GM19023 (cell line): ENCODE measurements at regions not wholly inside any gene's neighbourhood (a gene's known extent, or its start where the extent isn't known, plus 50 kb on each side); places are given as distances from the start of the nearest gene placed in this dataset.

ENCODE experiments used
- ATAC-seq: cut with Tn5 transposase; IDR thresholded peaks from one replicate; pipeline ENCODE4 v1.9.1; 2021; ENCODE audit warnings: mild to moderate bottlenecking, moderate library complexity; ENCODE audit not compliant: unreplicated experiment

DNA sequence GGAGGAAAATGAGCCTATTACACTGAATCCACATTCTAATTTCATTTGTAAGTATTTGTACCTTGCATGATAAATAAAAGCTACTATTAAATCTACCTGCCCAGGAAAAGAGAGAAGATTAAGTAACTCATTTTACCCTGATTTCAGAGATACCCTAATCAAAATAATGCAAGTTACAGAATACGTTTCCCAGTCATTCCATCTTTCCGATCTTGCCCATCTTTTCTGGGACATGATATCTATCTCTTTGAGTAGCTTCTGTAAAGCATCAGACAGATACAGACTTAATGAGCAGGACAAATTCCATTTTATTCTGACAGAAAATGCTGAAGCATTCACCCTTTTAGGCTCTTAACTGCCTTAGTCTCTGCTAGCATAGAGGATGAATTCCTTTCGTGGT is 56.6 kb downstream of the SPRY2 start:
- ATAC-seq = no peak

GRCh38 chr13:80278706-80279105 is 62.2 kb downstream of the SPRY2 start:
- no peak for ATAC-seq

DNA sequence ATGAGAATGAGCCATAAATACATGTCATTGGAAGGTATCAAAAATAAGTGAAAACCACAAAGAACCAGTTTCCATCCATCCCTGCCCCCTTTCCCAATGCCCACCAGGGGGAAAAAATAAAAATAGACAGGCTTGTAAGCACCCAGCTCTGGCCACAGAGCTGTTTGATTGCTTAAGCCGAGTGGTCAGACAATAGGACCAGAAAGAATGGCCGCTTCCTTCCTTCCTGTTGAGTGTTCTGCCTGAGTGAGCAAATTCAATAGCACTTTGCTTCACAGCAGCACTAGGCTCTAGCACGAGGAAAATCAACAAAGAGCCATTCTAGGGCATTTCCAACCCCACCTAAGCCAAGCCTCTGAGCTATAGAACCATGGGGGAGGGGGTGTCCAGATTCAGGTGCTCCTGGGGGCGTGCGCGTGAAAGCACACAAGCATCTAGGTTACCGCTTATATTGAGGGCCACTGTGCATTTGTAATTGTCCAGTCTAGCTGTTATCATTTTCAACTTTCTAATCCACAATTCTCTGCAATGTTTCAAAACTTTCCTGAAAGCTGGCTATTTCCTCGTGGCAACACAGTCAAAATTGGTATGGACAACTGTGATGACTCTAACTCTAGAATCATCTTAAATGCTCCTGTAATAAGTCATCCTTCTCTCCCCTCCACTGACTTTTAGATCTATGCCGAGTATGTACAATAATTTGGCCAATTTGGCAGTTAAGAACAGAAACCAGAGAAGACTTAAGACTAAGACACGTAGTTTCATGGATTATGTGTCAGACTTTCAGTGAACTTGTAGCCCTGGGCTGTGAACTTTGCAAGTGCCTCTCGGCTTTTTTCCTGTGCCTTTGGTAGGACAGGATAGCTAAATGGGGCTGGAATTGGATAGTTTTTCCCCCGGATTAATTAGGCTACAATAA is 64.3 kb downstream of the SPRY2 start:
- no peak for ATAC-seq

DNA sequence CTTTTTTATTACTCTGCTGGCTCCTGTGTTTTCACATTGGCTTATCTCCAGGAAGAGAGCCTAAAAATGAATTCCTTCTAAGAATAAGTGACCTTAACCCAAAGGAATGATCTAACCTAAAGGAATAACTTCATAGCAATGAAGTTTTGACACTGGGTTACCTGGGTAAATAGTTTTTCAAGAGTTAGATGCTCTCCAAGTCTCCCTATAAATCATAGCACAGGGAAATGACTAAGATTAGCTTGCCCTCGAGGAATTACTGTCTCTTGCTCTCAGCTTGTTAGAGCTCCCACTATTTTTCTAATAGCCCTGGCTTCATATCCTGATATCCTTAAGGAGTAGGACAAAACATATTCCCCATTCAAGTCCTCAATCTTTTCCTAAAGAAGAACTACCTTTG is 66.3 kb downstream of the SPRY2 start:
- ATAC-seq = no peak

DNA sequence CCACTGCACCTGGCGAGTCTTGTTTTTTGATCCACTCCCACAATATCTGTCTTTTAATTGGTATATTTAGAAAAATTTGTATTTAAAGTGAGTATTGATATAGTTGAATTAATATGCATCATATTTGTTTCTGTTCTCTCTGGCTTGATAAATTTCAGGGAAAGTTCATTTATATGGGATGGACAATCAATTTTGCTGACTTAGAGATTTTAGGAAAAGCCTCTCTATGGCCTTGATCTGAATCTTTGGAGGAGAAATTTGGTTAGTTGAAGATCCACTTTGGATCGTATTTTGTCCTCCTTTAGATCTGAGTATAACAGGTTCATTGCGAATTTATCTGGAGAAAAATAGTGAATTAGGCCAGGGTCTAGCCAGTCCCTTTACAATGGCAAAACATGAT is 67.2 kb downstream of the SPRY2 start:
- no peak for ATAC-seq

- ATAC-seq = no peak
Observed at GRCh38 chr13:80265348-80265747, 75.6 kb downstream of the SPRY2 start.

DNA sequence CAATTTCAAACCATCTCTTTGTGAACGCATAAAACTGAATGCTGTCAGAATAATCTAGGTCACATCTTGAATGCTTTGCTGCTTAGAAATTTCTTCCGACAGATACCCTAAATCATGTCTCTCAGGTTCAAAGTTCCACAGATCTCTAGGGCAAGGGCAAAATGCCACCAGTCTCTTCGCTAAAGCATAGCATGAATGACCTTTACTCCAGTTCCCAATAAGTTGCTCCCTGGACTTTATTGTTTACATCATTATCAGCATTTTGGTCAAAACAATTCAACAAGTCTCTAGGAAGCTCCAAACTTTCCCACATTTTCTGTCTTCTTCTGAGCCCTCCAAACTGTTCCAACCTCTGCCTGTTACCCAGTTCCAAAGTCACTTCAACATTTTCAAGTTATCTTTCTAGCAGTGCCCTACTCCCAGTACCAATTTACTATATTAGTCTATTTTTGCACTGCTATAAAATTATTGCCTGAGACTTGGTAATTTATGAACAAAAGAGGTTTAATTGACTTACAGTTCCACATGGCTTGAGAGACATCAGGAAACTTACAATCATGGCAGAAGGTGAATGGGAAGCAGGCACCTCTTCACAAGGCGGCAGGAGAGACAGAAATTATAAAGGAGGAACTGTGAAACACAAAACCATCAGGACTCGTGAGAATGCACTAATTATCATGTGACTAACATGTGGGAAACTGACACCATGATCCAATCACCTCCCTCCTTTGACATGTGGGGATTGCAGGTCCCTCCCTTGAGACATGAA is 77.0 kb downstream of the SPRY2 start:
- ATAC-seq = no peak

DNA sequence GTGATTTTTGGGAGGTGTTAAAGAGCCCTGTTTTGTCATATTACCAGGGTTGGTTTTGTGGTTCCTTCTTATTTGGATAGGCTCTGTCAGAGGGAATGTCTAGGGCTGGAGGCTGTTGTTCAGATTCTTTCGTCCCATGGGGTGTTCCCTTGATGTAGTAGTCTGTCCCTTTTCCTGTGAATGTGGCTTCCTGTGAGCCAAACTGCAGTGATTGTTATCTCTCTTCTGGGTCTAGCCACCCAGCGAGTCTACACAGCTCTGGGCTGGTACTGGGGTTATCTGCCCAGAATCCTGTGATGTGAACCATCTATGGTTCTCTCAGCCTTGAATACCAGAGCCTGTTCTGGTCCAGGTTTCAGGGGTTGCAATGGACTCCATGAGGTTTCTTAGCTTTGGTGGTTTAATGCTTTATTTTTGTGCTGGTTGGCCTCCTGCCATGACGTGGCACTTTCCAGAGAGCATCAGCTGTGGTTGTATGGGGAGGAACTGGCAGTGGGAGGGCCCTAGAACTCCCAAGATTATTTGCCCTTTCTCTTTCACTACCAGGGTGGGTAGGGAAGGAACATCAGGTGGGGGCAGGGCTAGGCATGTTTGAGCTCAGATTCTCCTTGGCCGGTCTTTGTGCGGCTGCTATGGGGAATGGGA is 78.8 kb downstream of the SPRY2 start:
- ATAC-seq = no peak

- peak; percentile 65 for ATAC-seq
Observed at GRCh38 chr13:80259159-80259558, 81.8 kb downstream of the SPRY2 start.

GRCh38 chr13:80256352-80256932 is 84.5 kb downstream of the SPRY2 start:
- ATAC-seq = peak; percentile 79

DNA sequence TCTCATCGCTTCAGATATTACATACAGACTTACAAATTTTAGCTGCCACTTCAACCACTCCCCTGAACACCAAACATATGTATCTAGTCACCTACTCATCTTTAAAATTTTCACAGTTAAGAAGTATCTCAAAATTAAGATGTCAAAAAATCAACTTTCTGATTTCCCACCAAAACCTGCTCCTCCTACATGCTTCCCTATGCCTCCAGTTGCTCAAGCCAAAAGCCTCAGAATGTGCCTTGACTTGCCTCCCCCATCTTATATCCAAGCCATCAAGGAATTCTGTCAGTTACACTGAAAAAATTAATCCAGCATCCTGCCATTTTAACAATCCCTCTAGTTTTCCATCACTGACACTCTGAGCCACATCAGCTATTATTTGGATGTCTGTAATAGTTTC is 85.0 kb downstream of the SPRY2 start:
- no peak for ATAC-seq

DNA sequence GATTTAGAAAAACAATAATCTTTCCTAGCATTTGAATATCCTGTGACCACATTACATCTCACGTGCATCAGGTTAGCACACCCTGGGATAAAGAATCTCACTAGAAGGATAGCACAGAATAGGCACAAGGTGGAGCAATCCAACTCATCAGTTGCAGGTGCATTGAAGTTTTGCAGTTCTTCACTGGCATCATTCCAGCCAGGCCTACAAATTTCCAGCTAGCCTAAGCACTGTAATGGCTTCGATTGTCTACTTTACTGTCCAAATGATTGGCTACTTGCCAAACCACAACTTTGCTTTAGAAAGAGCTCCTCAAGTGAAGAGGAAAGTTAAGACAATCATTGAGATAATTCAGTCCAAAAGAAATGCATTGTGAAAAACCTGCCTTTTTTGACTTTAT is 89.5 kb downstream of the SPRY2 start:
- no peak for ATAC-seq

- no peak for ATAC-seq
Observed at GRCh38 chr13:80250213-80250810, 90.6 kb downstream of the SPRY2 start.

DNA sequence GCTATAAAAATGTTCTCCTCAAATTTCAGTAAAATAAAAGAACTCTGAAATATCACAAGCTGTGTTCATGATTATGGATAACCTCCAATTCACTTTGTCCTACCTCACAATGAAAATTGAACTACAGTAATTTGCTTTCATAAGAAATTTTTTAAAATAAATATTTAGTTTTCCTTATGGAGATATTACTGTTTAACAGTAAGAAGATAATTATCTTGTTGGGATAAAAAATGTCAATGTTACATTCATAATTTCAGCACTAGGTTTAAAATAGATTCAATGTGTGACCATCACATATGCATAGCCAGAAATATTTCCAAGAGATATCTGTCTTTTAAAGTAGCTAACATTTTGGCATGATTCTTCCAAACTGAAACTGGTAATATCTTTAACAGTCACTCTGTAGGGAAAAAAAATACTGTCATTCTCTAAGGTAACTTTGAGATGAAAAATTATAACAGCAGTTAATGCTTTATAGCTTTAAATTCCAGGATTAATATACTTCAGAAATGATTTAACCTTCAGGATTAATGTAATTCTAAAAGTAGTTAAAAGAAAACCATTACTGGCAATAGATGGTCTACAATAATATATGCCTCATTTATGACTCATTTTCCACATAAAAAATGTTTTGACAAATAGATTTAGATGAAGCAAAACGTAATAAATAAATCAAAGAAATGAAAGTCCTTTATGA is 91.3 kb downstream of the SPRY2 start:
- no peak for ATAC-seq

DNA sequence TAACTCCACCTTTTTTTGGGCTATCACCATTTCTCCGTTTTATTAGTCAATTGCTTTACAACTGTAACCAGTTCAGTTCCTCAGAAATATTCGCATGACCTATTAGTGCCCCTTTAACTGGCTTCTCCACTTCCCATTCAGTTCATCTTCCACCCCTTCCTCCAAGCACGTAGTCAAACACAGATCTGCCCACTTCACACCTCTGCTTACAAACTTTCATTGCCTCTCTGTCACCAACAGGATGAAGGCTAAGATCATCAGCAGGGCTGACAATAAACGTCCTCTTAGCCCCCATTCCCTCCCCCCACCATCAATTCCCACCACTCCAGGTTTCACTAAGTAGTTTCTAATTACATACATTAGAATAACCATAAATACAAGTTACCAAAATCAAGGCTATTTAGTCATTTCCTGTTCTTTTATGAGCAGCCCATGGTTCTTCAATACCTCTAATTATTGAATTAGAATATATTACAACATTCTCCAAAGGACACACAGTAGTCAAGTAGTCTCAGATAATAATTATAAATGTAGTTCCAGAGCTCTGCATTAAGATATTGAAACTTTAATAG is 95.7 kb downstream of the SPRY2 start:
- ATAC-seq = no peak

DNA sequence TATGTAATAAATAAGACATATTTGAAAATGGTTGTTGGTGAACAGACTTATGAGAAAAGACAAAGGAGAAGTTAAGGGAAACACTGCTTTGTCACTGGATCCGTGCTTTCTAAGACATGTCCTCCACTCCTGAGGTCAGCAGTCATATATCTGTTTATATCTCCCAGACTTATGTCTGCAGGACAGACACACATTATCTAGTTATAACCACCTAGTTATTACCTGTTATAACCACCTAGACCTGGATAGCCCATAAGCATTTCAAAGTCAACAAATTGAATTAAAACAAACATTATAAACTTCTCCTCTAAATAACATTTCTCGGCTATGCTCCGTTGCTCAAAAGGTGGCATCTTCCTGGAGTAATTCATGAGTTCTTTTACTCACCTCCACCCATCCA is 96.4 kb downstream of the SPRY2 start:
- ATAC-seq = no peak

DNA sequence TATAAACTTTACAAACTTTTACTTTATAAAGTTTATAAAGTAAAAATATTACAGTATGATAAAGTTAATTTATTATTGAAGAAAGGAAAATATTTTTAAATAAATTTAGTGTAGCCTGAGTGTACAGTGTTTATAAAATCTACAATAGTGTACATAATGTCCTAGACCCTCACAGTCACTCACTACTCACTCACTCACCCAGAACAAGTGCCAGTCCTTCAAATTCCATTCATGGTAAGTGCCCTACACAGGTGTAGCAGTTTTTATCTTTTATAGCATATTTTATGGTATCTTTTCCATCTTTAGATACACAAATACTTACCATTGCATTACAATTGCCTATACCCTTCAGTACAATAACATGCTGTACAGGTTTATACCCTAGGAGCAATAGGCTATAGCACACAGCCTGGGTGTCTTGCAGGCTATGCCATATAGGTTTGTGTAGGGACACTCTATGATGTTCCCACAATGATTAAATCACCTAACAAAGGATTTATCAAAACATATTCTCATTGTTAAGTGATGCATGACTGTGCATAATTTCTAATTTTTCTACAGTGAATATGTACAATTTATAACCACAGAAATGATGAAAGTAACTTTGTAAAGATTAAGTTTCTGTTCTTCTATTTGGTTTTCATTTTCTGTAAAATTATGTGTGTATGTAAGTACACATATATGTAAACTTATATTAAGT is 98.0 kb downstream of the SPRY2 start:
- ATAC-seq = no peak

- ATAC-seq = no peak
Observed at GRCh38 chr13:80239571-80240255, 101.2 kb downstream of the SPRY2 start.

DNA sequence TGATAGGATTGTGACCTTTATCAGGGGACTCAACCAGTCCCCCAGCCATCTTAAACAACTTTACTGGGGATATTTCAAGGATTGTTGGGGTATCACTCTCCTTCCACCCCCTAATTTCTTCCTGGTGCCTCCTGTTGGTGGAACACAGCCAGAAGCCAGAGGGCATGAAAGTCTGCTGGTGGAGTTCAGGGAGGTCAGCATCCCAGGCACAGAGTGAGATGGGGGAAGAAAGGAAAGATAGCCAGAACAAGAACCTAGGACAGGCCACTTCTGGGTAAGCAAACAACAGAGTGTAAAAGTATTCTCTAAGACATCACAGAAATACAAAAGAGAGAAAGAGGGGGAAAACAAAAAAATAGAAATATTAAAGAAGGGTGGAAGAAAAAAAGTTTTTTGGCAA is 101.8 kb downstream of the SPRY2 start:
- ATAC-seq = no peak
